NCI-H1092 (cell line): ENCODE measurements at regions not wholly inside any gene's neighbourhood (a gene's known extent, or its start where the extent isn't known, plus 50 kb on each side); places are given as distances from the start of the nearest gene placed in this dataset.
"Not testable (repeated sequence)": the region's sequence is repeated elsewhere in the genome, so short reads cannot be mapped to it uniquely, and the experiment has no call there.

Source experiments
- DNase-seq: peaks from one replicate; lab custom pipeline; 2025; lab: John Stamatoyannopoulos, UW

- not testable (repeated sequence) for DNase-seq
Measured at GRCh38 chr4:100900945-100901344, 383.1 kb upstream of the EMCN start.

GRCh38 chr4:100900134-100900533, 382.3 kb upstream of the EMCN start:
- no peak for DNase-seq

- DNase-seq: peak; percentile 22
Measured at GRCh38 chr4:100898844-100899243, 381.0 kb upstream of the EMCN start.

- no peak for DNase-seq
Measured at GRCh38 chr4:100895556-100896197, 377.9 kb upstream of the EMCN start.

GRCh38 chr4:100894339-100894870, 376.6 kb upstream of the EMCN start:
- no peak for DNase-seq

- no peak for DNase-seq
Measured at GRCh38 chr4:100891808-100892207, 374.0 kb upstream of the EMCN start.

- DNase-seq: no peak
Measured at GRCh38 chr4:100889898-100890297, 372.1 kb upstream of the EMCN start.

- no peak for DNase-seq
Measured at GRCh38 chr4:100889401-100889800, 371.6 kb upstream of the EMCN start.

- no peak for DNase-seq
Measured at GRCh38 chr4:100882661-100883060, 364.8 kb upstream of the EMCN start.

- no peak for DNase-seq
Measured at GRCh38 chr4:100881283-100881682, 363.5 kb upstream of the EMCN start.

GRCh38 chr4:100880011-100880410, 362.2 kb upstream of the EMCN start:
- no peak for DNase-seq

GRCh38 chr4:100879471-100879870, 361.6 kb upstream of the EMCN start:
- DNase-seq: no peak

- no peak for DNase-seq
Measured at GRCh38 chr4:100876546-100876945, 358.7 kb upstream of the EMCN start.

GRCh38 chr4:100875296-100876068, 357.7 kb upstream of the EMCN start:
- no peak for DNase-seq

- no peak for DNase-seq
Measured at GRCh38 chr4:100872811-100873210, 355.0 kb upstream of the EMCN start.

GRCh38 chr4:100870940-100871772, 353.3 kb upstream of the EMCN start:
- no peak for DNase-seq

GRCh38 chr4:100869276-100869675, 351.5 kb upstream of the EMCN start:
- no peak for DNase-seq

GRCh38 chr4:100868281-100868680, 350.5 kb upstream of the EMCN start:
- DNase-seq: peak; percentile 63

- DNase-seq: no peak
Measured at GRCh38 chr4:100852326-100852725, 334.5 kb upstream of the EMCN start.

GRCh38 chr4:100849319-100849718, 331.5 kb upstream of the EMCN start:
- no peak for DNase-seq

GRCh38 chr4:100848841-100849240, 331.0 kb upstream of the EMCN start:
- no peak for DNase-seq

- DNase-seq: no peak
Measured at GRCh38 chr4:100843910-100844309, 326.1 kb upstream of the EMCN start.

GRCh38 chr4:100842856-100843255, 325.0 kb upstream of the EMCN start:
- DNase-seq: no peak
